ENCODE measurements at regions not wholly inside any gene's neighbourhood (a gene's known extent, or its start where the extent isn't known, plus 50 kb on each side); places are given as distances from the start of the nearest gene placed in this dataset.

GRCh38 chr18:49655266-49656072 is 93.6 kb downstream of the LIPG start:
- DNase-seq, result no peak

- DNase-seq, result no peak
These were observed 92.5 kb downstream of the LIPG start for GRCh38 chr18:49654347-49654746.

GRCh38 chr18:49652881-49653724 is 91.2 kb downstream of the LIPG start:
- DNase-seq, result no peak

- DNase-seq, result no peak
These were observed 89.2 kb downstream of the LIPG start for GRCh38 chr18:49651033-49651432.

GRCh38 chr18:49650426-49650891 is 88.6 kb downstream of the LIPG start:
- DNase-seq, result no peak

GRCh38 chr18:49648811-49649210 is 87.0 kb downstream of the LIPG start:
- DNase-seq, result no peak
